ENCODE measurements at regions not wholly inside any gene's neighbourhood (a gene's known extent, or its start where the extent isn't known, plus 50 kb on each side); places are given as distances from the start of the nearest gene placed in this dataset.
A peak's percentile ranks its signal among the peaks of the same experiment; 100 is the strongest.

DNA sequence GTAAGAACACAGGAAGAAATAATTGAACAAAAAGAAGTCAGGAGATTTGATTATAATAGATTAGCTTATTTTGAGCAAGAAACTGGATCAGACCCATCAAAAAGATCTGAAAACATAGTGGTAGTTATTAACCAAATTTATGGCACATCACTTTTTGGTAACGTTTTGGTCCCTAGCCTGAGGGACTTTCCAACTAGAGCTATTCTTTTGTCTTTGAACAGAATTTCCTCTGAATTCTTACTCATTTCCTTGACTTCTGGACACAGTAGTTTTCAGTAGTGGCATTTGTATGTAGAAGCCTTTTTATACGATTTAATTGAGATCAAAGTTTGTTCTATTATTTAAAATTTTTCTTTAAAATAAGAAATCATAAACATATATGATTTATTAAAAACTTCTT, 96.5 kb upstream of the PDGFD start:
- WGBS, 5 donors = 64 to 81% (median 75%) methylated on average over 2 of the region's 2 CpGs
- TF ChIP-seq POLR2A (IDR thresholded peaks at IDR 0.05) (no peak), CTCF (IDR thresholded peaks at IDR 0.05) (no peak), EP300 (IDR thresholded peaks at IDR 0.05) (no peak), POLR2AphosphoS5 (IDR thresholded peaks at IDR 0.05) (no peak)
- no peak for DNase-seq
- Histone ChIP-seq H3K9me3 (no peaks in the 10 kb centered on the region), H3K4me3 (no peak overlapping the region), H3K27me3 (no peaks in the 10 kb centered on the region), H3K4me1 (no peaks in the 10 kb centered on the region), H3K27ac (no peak overlapping the region), H3K36me3 (no peaks in the 10 kb centered on the region)
- intact Hi-C loops (cut with DNase I; ENCODE audit: low total_unique reads) = no loop called here

- no peaks in the 10 kb centered on the region for H3K9me3 ChIP-seq
- no peak overlapping the region for H3K27ac ChIP-seq
- H3K36me3 ChIP-seq = no peaks in the 10 kb centered on the region
- no peak overlapping the region for H3K4me3 ChIP-seq
- H3K27me3 ChIP-seq = no peaks in the 10 kb centered on the region
- intact Hi-C loops (cut with DNase I; ENCODE audit: low total_unique reads) = no loop called here
- WGBS, 5 donors = 47 to 65% (median 55%) methylated on average over 4 of the region's 4 CpGs
- DNase-seq = no peak
- no peaks in the 10 kb centered on the region for H3K4me1 ChIP-seq
- TF ChIP-seq CTCF (IDR thresholded peaks at IDR 0.05) = no peak
- TF ChIP-seq EP300 (IDR thresholded peaks at IDR 0.05) = no peak
- TF ChIP-seq POLR2A (IDR thresholded peaks at IDR 0.05) = no peak
- no peak for TF ChIP-seq POLR2AphosphoS5 (IDR thresholded peaks at IDR 0.05)
These were observed 95.2 kb upstream of the PDGFD start for GRCh38 chr11:104259121-104259610.

DNA sequence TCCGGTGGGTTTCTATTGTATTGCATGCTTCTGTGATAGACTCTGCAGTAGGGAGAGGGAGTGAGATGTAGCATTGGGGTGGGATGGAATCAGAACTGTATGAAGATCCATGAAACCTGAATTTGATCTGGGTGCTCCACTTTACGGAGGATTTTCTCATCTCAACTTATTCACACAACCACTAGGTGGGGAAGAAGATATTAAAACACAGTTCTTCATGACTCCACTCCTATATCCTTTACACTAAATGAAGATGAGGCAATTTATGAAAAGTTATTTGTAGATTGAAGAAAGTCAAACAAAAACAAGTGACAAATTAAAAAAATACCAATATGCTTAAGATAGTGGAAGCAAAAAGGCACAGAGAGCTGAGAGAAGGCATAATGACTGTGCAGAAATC, 92.6 kb upstream of the PDGFD start:
- intact Hi-C loops (cut with DNase I; ENCODE audit: low total_unique reads) = no loop called here
- WGBS, 5 donors = 70 to 77% (median 75%) methylated on average over 2 of the region's 2 CpGs
- Histone ChIP-seq H3K27me3 (no peaks in the 10 kb centered on the region), H3K27ac (no peak overlapping the region), H3K4me1 (no peaks in the 10 kb centered on the region), H3K36me3 (no peaks in the 10 kb centered on the region), H3K9me3 (no peaks in the 10 kb centered on the region), H3K4me3 (no peak overlapping the region)
- TF ChIP-seq POLR2A (IDR thresholded peaks at IDR 0.05) (no peak), EP300 (IDR thresholded peaks at IDR 0.05) (no peak), POLR2AphosphoS5 (IDR thresholded peaks at IDR 0.05) (no peak), CTCF (IDR thresholded peaks at IDR 0.05) (no peak)
- no peak for DNase-seq

DNA sequence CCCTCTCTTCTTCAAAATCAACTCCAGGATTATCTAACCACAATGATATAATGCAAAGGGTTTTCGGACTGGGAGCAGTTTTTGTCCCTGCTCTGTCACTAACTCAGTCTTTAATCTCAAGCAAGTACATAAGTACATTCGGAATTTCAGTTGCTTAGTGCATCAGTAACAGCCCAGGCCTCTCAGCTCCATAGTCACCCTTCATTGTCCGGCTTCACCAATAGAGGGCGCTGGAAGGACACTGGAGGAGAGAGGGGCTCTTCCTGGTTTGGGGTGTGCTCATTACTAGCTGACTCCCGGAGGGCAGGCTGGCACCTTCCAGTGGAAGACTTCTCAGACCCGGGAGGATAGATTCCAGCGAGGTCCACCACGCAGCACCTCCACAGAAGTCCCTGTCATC, 90.4 kb upstream of the PDGFD start:
- DNase-seq = peak; percentile 25 to 34
- Histone ChIP-seq H3K9me3 (no peaks in the 10 kb centered on the region), H3K27me3 (no peaks in the 10 kb centered on the region), H3K4me3 (no peak overlapping the region), H3K36me3 (no peaks in the 10 kb centered on the region), H3K27ac (no peak overlapping the region), H3K4me1 (no peaks in the 10 kb centered on the region)
- TF ChIP-seq POLR2AphosphoS5 (IDR thresholded peaks at IDR 0.05) (no peak), CTCF (IDR thresholded peaks at IDR 0.05) (peak in 1 of 7 experiments; percentile 17)
- intact Hi-C loops (cut with DNase I; ENCODE audit: low total_unique reads) = no loop called here
- WGBS, 5 donors = 36 to 53% (median 40%) methylated on average over 7 to 8 of the region's 8 CpGs

All from stomach (tissue), 8 donors.